ENCODE measurements at regions not wholly inside any gene's neighbourhood (a gene's known extent, or its start where the extent isn't known, plus 50 kb on each side); places are given as distances from the start of the nearest gene placed in this dataset.

DNA sequence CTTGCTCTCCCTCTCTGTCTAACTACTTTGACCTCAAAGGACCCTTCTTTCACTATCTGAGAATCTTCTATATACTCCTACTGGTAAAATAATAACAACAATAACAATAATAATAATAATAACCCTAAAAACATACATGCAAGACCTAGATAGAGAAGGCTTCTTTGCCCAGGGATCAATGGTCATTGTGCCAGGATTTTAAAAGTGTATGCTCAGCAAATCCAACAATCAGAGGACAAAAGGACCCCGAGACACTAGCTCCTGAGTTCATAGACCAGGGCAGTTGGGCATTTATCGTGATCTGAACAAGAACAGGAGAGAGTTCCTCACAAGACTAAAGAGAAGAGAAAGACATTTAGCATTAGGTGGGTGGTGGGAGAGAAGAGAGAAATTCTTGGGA is 358.5 kb downstream of the DAD1 start:
- TF ChIP-seq SUZ12 (IDR thresholded peaks at IDR 0.05; ENCODE audit: extremely low read depth, insufficient read depth, insufficient read length) = no peak
- no peak for TF ChIP-seq YY1 (IDR thresholded peaks at IDR 0.05; ENCODE audit: insufficient read depth, insufficient read length)
- TF ChIP-seq ZNF274 (IDR thresholded peaks at IDR 0.05; ENCODE audit: low read depth, low read length) = no peak

All from NT2/D1 (cell line).